Hepatocyte (in vitro differentiated cells): ENCODE measurements at regions not wholly inside any gene's neighbourhood (a gene's known extent, or its start where the extent isn't known, plus 50 kb on each side); places are given as distances from the start of the nearest gene placed in this dataset.
A peak's percentile ranks its signal among the peaks of the same experiment; 100 is the strongest.

ENCODE experiments used
- DNase-seq: peaks from one replicate; pipeline ENCODE4 v3.0.0-alpha.2; 2016; ENCODE audit warnings: low spot score
- H2AFZ ChIP-seq: fragments of 200-600 bp; sonication (generic); 2 replicates; pipeline ENCODE4 v1.6.0; 2016; ENCODE audit warnings: antibody characterized with exemption, mild to moderate bottlenecking
- H3K27ac ChIP-seq: fragments of 200-600 bp; sonication (generic); 2 replicates; pipeline ENCODE4 v1.5.1; 2016; ENCODE audit warnings: mild to moderate bottlenecking
- H3K27me3 ChIP-seq: fragments of 200-600 bp; sonication (generic); 2 replicates; pipeline ENCODE4 v1.6.1; 2016
- H3K36me3 ChIP-seq: fragments of 200-600 bp; sonication (generic); replicated peaks from 2 replicates; pipeline ENCODE4 v1.5.1; 2016; ENCODE audit warnings: low read depth; ENCODE audit not compliant: insufficient read depth
- H3K4me1 ChIP-seq: fragments of 200-600 bp; sonication (generic); 2 replicates; pipeline ENCODE4 v1.5.1; 2016; ENCODE audit warnings: mild to moderate bottlenecking, moderate library complexity; ENCODE audit not compliant: insufficient read depth
- H3K4me2 ChIP-seq: fragments of 200-600 bp; sonication (generic); 2 replicates; pipeline ENCODE4 v1.6.0; 2016
- H3K4me3 ChIP-seq: fragments of 200-600 bp; sonication (generic); 2 replicates; pipeline ENCODE4 v1.5.1; 2016; ENCODE audit warnings: mild to moderate bottlenecking
- H3K79me2 ChIP-seq: fragments of 200-600 bp; sonication (generic); 2 replicates; pipeline ENCODE4 v1.6.0; 2017; ENCODE audit warnings: mild to moderate bottlenecking
- H3K9me2 ChIP-seq: fragments of 200-600 bp; sonication (generic); replicated peaks from 2 replicates; pipeline ENCODE4 v1.6.0; 2017; ENCODE audit warnings: mild to moderate bottlenecking; ENCODE audit not compliant: insufficient read depth
- H3K9me3 ChIP-seq: fragments of 200-600 bp; sonication (generic); 2 replicates; pipeline ENCODE4 v1.5.1; 2016; ENCODE audit warnings: low read depth, mild to moderate bottlenecking
- H4K20me1 ChIP-seq: fragments of 200-600 bp; sonication (generic); 2 replicates; pipeline ENCODE4 v1.6.0; 2016; ENCODE audit warnings: mild to moderate bottlenecking; ENCODE audit not compliant: insufficient read depth, poor library complexity, severe bottlenecking
- EZH2 ChIP-seq: fragments of 200-600 bp; sonication (generic); IDR thresholded peaks from 2 replicates; pipeline ENCODE4 v1.6.1; 2016; ENCODE audit warnings: antibody characterized with exemption, mild to moderate bottlenecking, borderline replicate concordance
- EZH2phosphoT487 ChIP-seq: fragments of 200-600 bp; sonication (generic); IDR thresholded peaks from one replicate; pipeline ENCODE4 v1.6.1; 2018; ENCODE audit warnings: antibody characterized with exemption, mild to moderate bottlenecking, low read depth, moderate library complexity; ENCODE audit not compliant: unreplicated experiment, severe bottlenecking
- WGBS: methylation state at CpG from one replicate; pipeline ENCODE4 v1.1.6; 2016; ENCODE audit warnings: low lambda C conversion rate; ENCODE audit errors: missing lambda C conversion rate; 5-methylcytosine and 5-hydroxymethylcytosine counted together
- TF ChIP-seq, protein P1 (sequence below): fragments of 200-600 bp; sonication (generic); IDR thresholded peaks from 2 replicates; pipeline ENCODE4 v1.5.1; 2016; ENCODE audit warnings: antibody characterized with exemption, mild to moderate bottlenecking; ENCODE audit not compliant: poor library complexity

DNA sequence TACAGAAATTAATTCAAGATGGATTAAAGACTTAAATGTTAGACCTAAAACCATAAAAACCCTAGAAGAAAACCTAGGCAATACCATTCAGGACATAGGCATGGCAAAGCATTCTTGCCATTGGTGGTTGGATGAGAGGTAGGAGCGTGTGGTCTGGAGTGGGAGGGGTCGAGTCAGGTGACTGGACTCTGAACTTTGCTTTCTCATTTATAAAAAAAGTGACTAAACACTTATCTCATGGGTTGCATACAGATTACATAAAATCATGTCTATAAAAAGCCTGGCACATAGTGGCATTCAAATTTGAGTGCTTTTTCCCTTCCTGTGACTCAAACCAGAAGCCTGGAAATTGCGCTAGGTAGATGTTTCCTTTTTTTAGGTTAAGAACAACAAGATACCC is 159.7 kb upstream of the SHISA6 start:
- no peaks in the 10 kb centered on the region for H4K20me1 ChIP-seq
- H3K9me3 ChIP-seq, result no peaks in the 10 kb centered on the region
- no peak overlapping the region for H2AFZ ChIP-seq
- H3K36me3 ChIP-seq, result no peaks in the 10 kb centered on the region
- WGBS, result 78% methylated on average over 3 of the region's 3 CpGs
- no peak overlapping the region for H3K4me3 ChIP-seq
- no peaks in the 10 kb centered on the region for H3K79me2 ChIP-seq
- TF ChIP-seq EZH2phosphoT487 (no peak), EZH2 (no peak)
- TF ChIP-seq, protein P1, sequence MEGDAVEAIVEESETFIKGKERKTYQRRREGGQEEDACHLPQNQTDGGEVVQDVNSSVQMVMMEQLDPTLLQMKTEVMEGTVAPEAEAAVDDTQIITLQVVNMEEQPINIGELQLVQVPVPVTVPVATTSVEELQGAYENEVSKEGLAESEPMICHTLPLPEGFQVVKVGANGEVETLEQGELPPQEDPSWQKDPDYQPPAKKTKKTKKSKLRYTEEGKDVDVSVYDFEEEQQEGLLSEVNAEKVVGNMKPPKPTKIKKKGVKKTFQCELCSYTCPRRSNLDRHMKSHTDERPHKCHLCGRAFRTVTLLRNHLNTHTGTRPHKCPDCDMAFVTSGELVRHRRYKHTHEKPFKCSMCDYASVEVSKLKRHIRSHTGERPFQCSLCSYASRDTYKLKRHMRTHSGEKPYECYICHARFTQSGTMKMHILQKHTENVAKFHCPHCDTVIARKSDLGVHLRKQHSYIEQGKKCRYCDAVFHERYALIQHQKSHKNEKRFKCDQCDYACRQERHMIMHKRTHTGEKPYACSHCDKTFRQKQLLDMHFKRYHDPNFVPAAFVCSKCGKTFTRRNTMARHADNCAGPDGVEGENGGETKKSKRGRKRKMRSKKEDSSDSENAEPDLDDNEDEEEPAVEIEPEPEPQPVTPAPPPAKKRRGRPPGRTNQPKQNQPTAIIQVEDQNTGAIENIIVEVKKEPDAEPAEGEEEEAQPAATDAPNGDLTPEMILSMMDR, result no peak
- no peak overlapping the region for H3K4me2 ChIP-seq
- H3K9me2 ChIP-seq, result no peaks in the 10 kb centered on the region
- H3K4me1 ChIP-seq, result peaks cover 10% of the 10 kb centered on the region
- H3K27me3 ChIP-seq, result no peaks in the 10 kb centered on the region
- no peak overlapping the region for H3K27ac ChIP-seq
- peak; percentile 39 for DNase-seq

- H4K20me1 ChIP-seq, result no peaks in the 10 kb centered on the region
- no peak overlapping the region for H3K4me3 ChIP-seq
- no peaks in the 10 kb centered on the region for H3K27me3 ChIP-seq
- no peaks in the 10 kb centered on the region for H3K9me3 ChIP-seq
- peaks cover 6% of the 10 kb centered on the region for H3K4me1 ChIP-seq
- H3K36me3 ChIP-seq, result no peaks in the 10 kb centered on the region
- DNase-seq, result no peak
- no peak overlapping the region for H3K27ac ChIP-seq
- no peaks in the 10 kb centered on the region for H3K79me2 ChIP-seq
- no peaks in the 10 kb centered on the region for H3K9me2 ChIP-seq
- H2AFZ ChIP-seq, result no peak overlapping the region
- WGBS, result 90% methylated on average over 1 of the region's 1 CpG
- no peak for TF ChIP-seq EZH2
- TF ChIP-seq, protein P1, result no peak
- TF ChIP-seq EZH2phosphoT487, result no peak
- no peak overlapping the region for H3K4me2 ChIP-seq
These were observed 163.3 kb upstream of the SHISA6 start for GRCh38 chr17:11077673-11078072.

DNA sequence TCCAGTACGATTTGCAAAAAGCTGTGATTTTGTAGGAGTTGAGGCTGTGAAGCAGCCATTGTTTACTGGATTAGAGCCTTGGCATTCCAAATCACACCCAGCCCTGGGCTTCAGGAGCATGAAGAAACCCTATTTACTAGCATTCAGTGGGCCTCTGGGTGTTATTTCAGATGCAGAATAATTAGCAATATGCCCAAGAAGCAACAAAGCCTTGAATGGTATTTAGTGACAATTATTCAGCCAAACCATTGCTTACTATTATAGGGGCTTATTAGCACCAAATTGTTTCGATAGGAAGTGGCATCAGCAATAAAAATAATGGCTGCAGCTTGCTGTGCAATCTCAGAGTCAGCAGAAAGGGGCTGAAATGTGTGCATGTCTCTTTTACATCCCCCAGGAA is 166.6 kb upstream of the SHISA6 start:
- no peak for TF ChIP-seq EZH2phosphoT487
- no peak for TF ChIP-seq EZH2
- TF ChIP-seq, protein P1, result no peak
- no peaks in the 10 kb centered on the region for H3K9me2 ChIP-seq
- no peak overlapping the region for H2AFZ ChIP-seq
- H3K4me3 ChIP-seq, result no peak overlapping the region
- H3K27ac ChIP-seq, result no peak overlapping the region
- WGBS, result 70% methylated on average over 2 of the region's 2 CpGs
- no peaks in the 10 kb centered on the region for H3K9me3 ChIP-seq
- no peak for DNase-seq
- no peaks in the 10 kb centered on the region for H3K27me3 ChIP-seq
- H3K36me3 ChIP-seq, result no peaks in the 10 kb centered on the region
- H3K4me2 ChIP-seq, result no peak overlapping the region
- H3K79me2 ChIP-seq, result no peaks in the 10 kb centered on the region
- H4K20me1 ChIP-seq, result no peaks in the 10 kb centered on the region
- H3K4me1 ChIP-seq, result no peaks in the 10 kb centered on the region

DNA sequence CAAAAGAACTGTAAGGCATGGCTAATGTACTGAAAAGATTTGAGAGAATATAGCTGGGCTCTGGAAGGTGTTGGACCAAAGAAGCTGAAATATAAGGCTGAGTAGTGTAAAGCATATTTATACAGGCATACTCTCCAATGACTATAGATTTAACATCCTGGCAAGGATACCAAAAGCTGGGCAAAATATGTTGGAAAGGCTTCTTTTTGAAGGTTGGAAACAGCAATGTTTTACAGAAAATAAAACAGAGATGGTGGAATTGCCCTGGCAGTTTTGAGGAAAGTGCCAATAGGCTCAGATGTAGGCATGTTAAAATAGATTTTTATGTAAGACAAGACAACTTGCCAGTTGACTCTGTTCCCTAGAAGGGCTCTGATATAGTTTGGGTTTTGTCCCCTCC is 184.1 kb upstream of the SHISA6 start:
- H3K4me1 ChIP-seq, result no peaks in the 10 kb centered on the region
- H3K4me3 ChIP-seq, result no peak overlapping the region
- H3K36me3 ChIP-seq, result no peaks in the 10 kb centered on the region
- no peaks in the 10 kb centered on the region for H3K27me3 ChIP-seq
- H4K20me1 ChIP-seq, result no peaks in the 10 kb centered on the region
- H3K9me2 ChIP-seq, result no peaks in the 10 kb centered on the region
- H3K79me2 ChIP-seq, result no peaks in the 10 kb centered on the region
- TF ChIP-seq EZH2 (no peak), EZH2phosphoT487 (no peak)
- TF ChIP-seq, protein P1, result no peak
- H3K4me2 ChIP-seq, result no peak overlapping the region
- no peak overlapping the region for H3K27ac ChIP-seq
- no peak for DNase-seq
- no peaks in the 10 kb centered on the region for H3K9me3 ChIP-seq
- no peak overlapping the region for H2AFZ ChIP-seq
